Posterior cingulate gyrus (tissue), 11 donors: ENCODE measurements at regions not wholly inside any gene's neighbourhood (a gene's known extent, or its start where the extent isn't known, plus 50 kb on each side); places are given as distances from the start of the nearest gene placed in this dataset.
"Not testable (repeated sequence)": the region's sequence is repeated elsewhere in the genome, so short reads cannot be mapped to it uniquely, and the experiment has no call there.

ENCODE experiments used
- DNase-seq, 10 donors: peaks; one replicate each; pipeline versions ENCODE4 v3.0.0 to v3.0.0-alpha.2; 2020 to 2021; ENCODE audit warnings: mixed read lengths in 3 of 10
- intact Hi-C: fragments of 100-400 bp; cut with DNase I; formaldehyde crosslinking; loops from one replicate; pipeline ENCODE4 v1.15.1; 2023

GRCh38 chr5:28945859-28946258 lies 1907.5 kb upstream of the CDH9 start:
- intact Hi-C loops: no loop called here
- DNase-seq: no peak

GRCh38 chr5:28929366-28929765 lies 1891.0 kb upstream of the CDH9 start:
- peak in 1 of 10 donors; percentile 78 for DNase-seq
- intact Hi-C loops: not testable (repeated sequence)

- intact Hi-C loops, DNase-seq: not testable (repeated sequence)
These were observed 1890.0 kb upstream of the CDH9 start for GRCh38 chr5:28928327-28928790.

- intact Hi-C loops: no loop called here
- peak in 4 of 10 donors; percentile 7 to 81 (median 72) for DNase-seq
These were observed 1889.4 kb upstream of the CDH9 start for GRCh38 chr5:28927559-28928326.

- peak in 2 of 10 donors; percentile 39 to 56 for DNase-seq
- intact Hi-C loops: no loop called here
These were observed 1888.0 kb upstream of the CDH9 start for GRCh38 chr5:28926422-28926821.

GRCh38 chr5:28917631-28918030 lies 1879.2 kb upstream of the CDH9 start:
- no peak for DNase-seq

GRCh38 chr5:28914297-28914696 lies 1875.9 kb upstream of the CDH9 start:
- no peak for DNase-seq
- intact Hi-C loops: no loop called here

More at GRCh38 chr5:28917631-28918030, 1879.2 kb upstream of the CDH9 start:
- intact Hi-C loops: no loop called here

- DNase-seq: no peak
- intact Hi-C loops: no loop called here
These were observed 1865.3 kb upstream of the CDH9 start for GRCh38 chr5:28903643-28904042.

GRCh38 chr5:28896949-28897348 lies 1858.6 kb upstream of the CDH9 start:
- intact Hi-C loops: no loop called here
- no peak for DNase-seq

GRCh38 chr5:28880936-28881335 lies 1842.5 kb upstream of the CDH9 start:
- no peak for DNase-seq
- intact Hi-C loops: no loop called here

GRCh38 chr5:28877050-28877449 lies 1838.7 kb upstream of the CDH9 start:
- intact Hi-C loops: no loop called here

GRCh38 chr5:28864006-28864405 lies 1825.6 kb upstream of the CDH9 start:
- no peak for DNase-seq
- intact Hi-C loops: no loop called here

More at GRCh38 chr5:28877050-28877449, 1838.7 kb upstream of the CDH9 start:
- DNase-seq: no peak

GRCh38 chr5:28862860-28863196 lies 1824.4 kb upstream of the CDH9 start:
- intact Hi-C loops: no loop called here
- DNase-seq: no peak

- DNase-seq: no peak
- intact Hi-C loops: no loop called here
These were observed 1823.9 kb upstream of the CDH9 start for GRCh38 chr5:28862137-28862859.

GRCh38 chr5:28855626-28856025 lies 1817.2 kb upstream of the CDH9 start:
- DNase-seq: no peak
- intact Hi-C loops: no loop called here

- no peak for DNase-seq
- intact Hi-C loops: no loop called here
These were observed 1812.0 kb upstream of the CDH9 start for GRCh38 chr5:28850320-28850921.

GRCh38 chr5:28831042-28831441 lies 1792.7 kb upstream of the CDH9 start:
- intact Hi-C loops: no loop called here
- DNase-seq: no peak

- no peak for DNase-seq
- intact Hi-C loops: no loop called here
These were observed 1784.8 kb upstream of the CDH9 start for GRCh38 chr5:28823231-28823630.

- intact Hi-C loops: no loop called here
- DNase-seq: no peak
These were observed 1783.7 kb upstream of the CDH9 start for GRCh38 chr5:28822071-28822470.

GRCh38 chr5:28810751-28811136 lies 1772.4 kb upstream of the CDH9 start:
- no peak for DNase-seq
- intact Hi-C loops: no loop called here
